Spleen (tissue), 7 donors: ENCODE measurements at regions not wholly inside any gene's neighbourhood (a gene's known extent, or its start where the extent isn't known, plus 50 kb on each side); places are given as distances from the start of the nearest gene placed in this dataset.

Experiments used
- CTCF ChIP-seq, 11 experiments: fragments of 200-600 bp in 7 of 11; fragments of 450-650 bp in 4 of 11; sonication (generic) in 4 of 11; IDR thresholded peaks in 8 of 11; conservative IDR thresholded peaks in 3 of 11; 1 replicate in 7 of 11; 2 replicates in 4 of 11; pipeline versions ENCODE4 v1.4.0 to v1.8.0; 2016 to 2021; ENCODE audit warnings: antibody characterized with exemption in 11 of 11, inconsistent platforms in 4 of 11, mild to moderate bottlenecking in 1 of 11
- POLR2A ChIP-seq, 3 donors: fragments of 450-650 bp; IDR thresholded peaks; one replicate each; pipeline ENCODE4 v1.5.1; 2017; ENCODE audit warnings: antibody characterized with exemption in 3 of 3, mild to moderate bottlenecking in 1 of 3
- donor health status: DM: no; HTN: no; CAD: no; lungs with moderate emphysema.
- donor health status: DM: no; HTN: no; CAD: no.
- donor health status: DM: no; HTN: no; CAD: no.

DNA sequence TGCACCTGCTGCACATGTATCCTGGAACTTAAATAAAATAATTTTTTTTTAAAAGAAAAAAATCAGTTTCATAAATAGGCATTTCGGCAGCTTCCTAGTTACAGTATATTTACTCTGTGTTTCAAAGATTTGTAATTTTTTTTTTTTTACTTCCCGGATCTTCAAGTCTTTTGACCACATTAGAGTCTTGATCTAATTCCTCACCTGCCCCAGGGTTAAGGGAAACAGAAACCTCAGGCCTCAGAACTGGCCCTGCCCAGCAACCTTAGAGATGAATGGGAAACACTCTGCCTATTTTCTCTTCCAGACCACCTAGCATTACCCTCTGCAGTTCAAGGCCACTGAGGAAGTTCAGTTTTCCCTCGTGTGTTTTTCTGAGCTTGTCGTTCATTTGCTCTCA lies 304.0 kb downstream of the MAF start:
- TF ChIP-seq POLR2A (IDR thresholded peaks at IDR 0.05) (no peak), CTCF (IDR thresholded peaks at IDR 0.05 in 8 of 11, conservative IDR thresholded peaks at IDR 0.05 in 3 of 11) (no peak)
